OCI-LY3 (cell line): ENCODE measurements at regions not wholly inside any gene's neighbourhood (a gene's known extent, or its start where the extent isn't known, plus 50 kb on each side); places are given as distances from the start of the nearest gene placed in this dataset.

Source experiments
- EZH2phosphoT487 ChIP-seq: fragments of 200-600 bp; shearing (Covaris generic); IDR thresholded peaks from 2 replicates; pipeline ENCODE4 v1.6.1; 2018; ENCODE audit warnings: antibody characterized with exemption, mixed run types, low read depth
- TF ChIP-seq, protein P1 (sequence below): fragments of 200-600, 300-600 bp; sonication (generic); IDR thresholded peaks from 2 replicates; pipeline ENCODE4 v1.5.1; 2014; ENCODE audit warnings: antibody characterized with exemption, low read length, low read depth

DNA sequence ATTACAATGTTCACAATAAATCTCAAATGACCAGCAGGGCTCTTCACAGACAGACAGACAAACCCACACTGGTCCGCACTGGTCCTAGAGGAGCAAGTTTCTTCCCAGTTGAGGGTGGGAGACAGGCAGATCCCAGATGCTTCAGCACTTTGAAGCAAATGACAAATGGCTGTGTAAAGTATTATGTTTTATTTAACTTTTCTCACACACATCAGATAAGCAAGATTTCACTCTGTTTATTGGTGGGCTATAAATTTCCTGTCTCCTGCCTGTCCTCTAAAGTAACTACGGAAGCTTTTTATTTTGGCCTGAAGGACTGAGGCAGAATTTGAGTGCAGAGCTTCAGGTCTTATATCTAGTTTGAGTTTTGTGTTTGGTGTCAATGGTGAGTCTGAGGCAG is 174.7 kb upstream of the MTNR1B start:
- no peak for TF ChIP-seq EZH2phosphoT487
- TF ChIP-seq, protein P1, sequence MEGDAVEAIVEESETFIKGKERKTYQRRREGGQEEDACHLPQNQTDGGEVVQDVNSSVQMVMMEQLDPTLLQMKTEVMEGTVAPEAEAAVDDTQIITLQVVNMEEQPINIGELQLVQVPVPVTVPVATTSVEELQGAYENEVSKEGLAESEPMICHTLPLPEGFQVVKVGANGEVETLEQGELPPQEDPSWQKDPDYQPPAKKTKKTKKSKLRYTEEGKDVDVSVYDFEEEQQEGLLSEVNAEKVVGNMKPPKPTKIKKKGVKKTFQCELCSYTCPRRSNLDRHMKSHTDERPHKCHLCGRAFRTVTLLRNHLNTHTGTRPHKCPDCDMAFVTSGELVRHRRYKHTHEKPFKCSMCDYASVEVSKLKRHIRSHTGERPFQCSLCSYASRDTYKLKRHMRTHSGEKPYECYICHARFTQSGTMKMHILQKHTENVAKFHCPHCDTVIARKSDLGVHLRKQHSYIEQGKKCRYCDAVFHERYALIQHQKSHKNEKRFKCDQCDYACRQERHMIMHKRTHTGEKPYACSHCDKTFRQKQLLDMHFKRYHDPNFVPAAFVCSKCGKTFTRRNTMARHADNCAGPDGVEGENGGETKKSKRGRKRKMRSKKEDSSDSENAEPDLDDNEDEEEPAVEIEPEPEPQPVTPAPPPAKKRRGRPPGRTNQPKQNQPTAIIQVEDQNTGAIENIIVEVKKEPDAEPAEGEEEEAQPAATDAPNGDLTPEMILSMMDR, result no peak
